Posterior vena cava (tissue), 2 donors: ENCODE measurements at regions not wholly inside any gene's neighbourhood (a gene's known extent, or its start where the extent isn't known, plus 50 kb on each side); places are given as distances from the start of the nearest gene placed in this dataset.
"Not testable (repeated sequence)": the region's sequence is repeated elsewhere in the genome, so short reads cannot be mapped to it uniquely, and the experiment has no call there.

Experiments
- DNase-seq: peaks from one replicate; pipeline ENCODE4 v3.0.0-alpha.2; 2020; ENCODE audit warnings: low spot score
- intact Hi-C, 2 donors: fragments of 100-400 bp; cut with DNase I; formaldehyde crosslinking; loops; one replicate each; pipeline versions ENCODE4 v1.14.1 to v1.14.2; 2022 to 2023
- donor health status: DM: yes; HTN: yes; CAD: no.
- donor health status: DM: yes; HTN: yes; CAD: no.

DNA sequence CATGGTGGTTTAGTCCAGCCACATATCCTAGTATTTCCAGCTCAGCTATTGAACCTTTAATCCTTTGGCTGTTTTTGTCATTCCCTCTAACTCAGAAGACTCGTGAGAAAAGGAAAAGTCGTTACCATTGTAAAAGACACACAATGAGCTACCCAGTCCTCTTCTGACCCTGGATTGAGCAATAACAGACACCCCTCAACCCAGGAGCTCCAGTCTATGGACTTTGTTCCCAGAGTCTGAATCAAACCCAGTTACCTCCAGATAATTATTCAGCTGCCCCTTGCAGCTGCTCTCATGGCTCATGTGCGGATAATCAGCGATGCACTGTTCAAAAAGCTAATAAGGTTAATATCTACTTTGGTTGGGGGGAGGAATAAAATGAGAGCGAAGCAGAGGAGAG is 402.4 kb downstream of the BTG1 start:
- intact Hi-C loops: no loop called here
- DNase-seq: no peak

DNA sequence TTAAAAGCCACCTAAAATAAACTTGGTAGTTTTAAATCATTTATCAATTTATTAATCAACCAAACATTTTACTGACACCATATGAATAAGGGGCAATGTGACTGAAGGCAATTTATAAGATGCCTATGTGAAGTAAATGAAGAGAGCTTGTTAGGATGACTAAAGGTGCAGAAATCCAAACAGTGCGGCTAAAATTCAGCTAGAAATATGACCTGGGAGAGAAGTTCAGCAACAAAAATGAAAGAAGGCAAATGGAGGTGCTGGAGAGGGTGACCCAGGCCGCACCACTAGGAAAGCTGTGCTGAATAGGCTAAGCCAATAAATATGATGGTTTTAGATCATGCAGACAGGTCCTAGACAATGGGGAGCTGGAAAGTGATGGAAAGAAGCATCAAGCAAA is 403.7 kb downstream of the BTG1 start:
- no peak for DNase-seq
- intact Hi-C loops: no loop called here

GRCh38 chr12:91733846-91734245 is 411.8 kb downstream of the BTG1 start:
- intact Hi-C loops: not testable (repeated sequence)

DNA sequence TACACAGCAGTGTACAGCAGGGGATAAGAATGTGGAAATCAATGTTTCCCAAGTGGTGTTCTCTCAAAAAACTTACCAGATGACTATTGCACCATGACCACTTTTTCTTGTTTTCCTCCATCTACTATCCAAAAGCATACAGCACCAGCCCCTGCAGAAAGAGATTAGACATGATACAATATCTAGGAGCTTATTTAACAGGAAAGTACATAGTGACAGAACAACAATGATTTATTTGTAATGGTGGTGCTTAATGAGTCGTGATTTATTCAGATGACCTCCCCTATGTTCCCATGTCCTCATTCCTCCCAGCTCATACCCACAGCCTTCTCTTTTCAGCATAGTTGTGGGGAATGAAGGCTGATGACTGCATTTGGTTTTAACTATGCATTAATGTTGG is 413.6 kb downstream of the BTG1 start:
- intact Hi-C loops: no loop called here
- DNase-seq: no peak

More at GRCh38 chr12:91733846-91734245, 411.8 kb downstream of the BTG1 start:
- DNase-seq: not testable (repeated sequence)

DNA sequence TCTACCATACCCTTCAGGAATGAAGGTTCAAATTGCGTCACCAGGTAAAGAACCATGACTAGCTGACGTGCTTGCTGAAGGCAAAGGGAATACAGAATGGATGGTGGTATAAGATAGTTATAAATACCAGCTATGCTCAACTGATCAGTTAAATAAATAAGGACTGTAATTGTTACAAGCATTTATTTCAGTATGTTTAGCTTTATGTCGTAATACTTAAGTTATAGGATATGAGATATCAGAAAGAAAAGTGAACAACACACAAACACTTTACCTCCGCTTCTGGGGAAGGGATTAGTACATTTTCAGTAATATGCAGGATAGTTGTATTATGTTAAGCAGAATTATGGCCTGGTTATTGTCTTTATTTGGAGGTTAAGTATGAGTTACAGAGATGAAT is 416.1 kb downstream of the BTG1 start:
- DNase-seq: no peak
- intact Hi-C loops: no loop called here

GRCh38 chr12:91723191-91723590 is 422.5 kb downstream of the BTG1 start:
- intact Hi-C loops: no loop called here
- no peak for DNase-seq

DNA sequence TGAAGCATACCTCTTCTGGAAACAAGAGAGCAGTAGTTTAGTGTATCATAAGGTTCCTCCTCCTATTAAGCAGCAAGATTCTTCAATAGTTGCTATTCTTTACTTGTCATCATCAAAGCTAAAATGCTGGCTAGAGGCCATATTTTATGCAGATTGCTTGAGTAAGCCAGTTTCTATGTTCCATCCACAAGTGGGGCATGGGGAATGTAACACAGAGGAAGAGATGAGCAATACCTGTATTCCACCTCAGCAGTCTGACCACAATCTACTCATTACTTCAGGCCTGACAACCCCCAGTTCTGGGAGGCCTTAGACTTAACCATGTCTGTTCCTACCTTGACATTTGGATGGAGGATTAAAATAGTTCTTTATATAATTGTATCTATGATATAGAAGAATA is 423.6 kb downstream of the BTG1 start:
- intact Hi-C loops: no loop called here
- no peak for DNase-seq

DNA sequence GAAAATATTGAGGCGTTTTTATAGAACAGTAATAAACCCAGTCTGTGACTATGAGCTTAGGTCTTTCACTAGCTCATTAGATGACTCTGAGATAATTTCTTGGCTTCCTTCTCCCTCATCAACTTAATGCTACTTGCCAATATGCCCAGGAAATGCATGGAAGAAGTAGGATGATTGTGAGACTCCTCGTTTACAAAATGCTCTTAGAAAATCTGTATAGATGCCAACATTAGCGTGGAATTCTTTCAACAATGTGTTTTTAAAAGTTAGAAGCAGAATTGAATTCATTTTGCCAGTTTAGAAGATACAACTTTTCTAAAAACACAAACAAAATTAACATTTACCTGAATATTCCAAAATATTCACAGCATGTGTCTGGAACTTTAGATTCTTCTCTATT is 424.6 kb downstream of the BTG1 start:
- intact Hi-C loops: no loop called here
- DNase-seq: no peak

DNA sequence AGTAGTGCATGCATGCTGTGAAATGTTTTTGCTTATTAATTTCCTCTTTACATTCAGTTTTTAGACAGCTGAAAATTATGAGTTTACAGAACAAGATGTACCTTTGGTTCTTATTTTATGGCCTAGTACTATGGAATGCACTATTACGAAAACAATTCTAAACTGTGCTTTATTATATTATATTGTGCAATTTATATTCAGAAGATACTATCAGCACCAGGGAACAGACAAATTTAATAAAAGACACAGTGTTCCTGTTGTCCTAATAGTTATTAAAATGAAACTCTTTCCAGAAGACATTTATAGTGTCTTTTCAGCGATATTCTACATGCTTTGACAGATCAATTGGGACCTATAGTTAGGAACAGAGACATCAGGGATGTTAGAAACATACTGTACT is 427.3 kb downstream of the BTG1 start:
- DNase-seq: no peak
- intact Hi-C loops: no loop called here

GRCh38 chr12:91717804-91718203 is 427.8 kb downstream of the BTG1 start:
- DNase-seq: no peak
- intact Hi-C loops: no loop called here

- intact Hi-C loops, DNase-seq: not testable (repeated sequence)
Observed at GRCh38 chr12:91711925-91712324, 433.7 kb downstream of the BTG1 start.

- intact Hi-C loops: no loop called here
- no peak for DNase-seq
Observed at GRCh38 chr12:91706466-91706865, 439.2 kb downstream of the BTG1 start.

DNA sequence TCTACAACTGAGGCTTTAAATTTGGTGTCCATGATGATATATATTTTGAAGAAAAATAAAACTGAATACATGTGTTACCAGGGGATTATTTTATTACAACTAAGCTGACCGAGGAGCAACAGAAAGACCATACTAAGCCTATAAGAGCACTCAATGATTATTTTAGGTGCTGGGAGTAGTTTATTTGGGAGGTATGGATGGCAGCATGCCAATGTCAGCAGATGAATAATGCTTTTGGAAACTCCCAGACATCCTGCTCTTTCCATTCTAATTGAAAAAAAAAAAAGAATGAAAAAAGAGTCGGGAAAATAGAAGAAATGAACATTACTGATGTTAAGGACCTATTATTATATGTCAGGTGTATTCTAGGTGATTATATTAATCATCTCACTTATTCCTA is 441.2 kb downstream of the BTG1 start:
- no peak for DNase-seq
- intact Hi-C loops: no loop called here

DNA sequence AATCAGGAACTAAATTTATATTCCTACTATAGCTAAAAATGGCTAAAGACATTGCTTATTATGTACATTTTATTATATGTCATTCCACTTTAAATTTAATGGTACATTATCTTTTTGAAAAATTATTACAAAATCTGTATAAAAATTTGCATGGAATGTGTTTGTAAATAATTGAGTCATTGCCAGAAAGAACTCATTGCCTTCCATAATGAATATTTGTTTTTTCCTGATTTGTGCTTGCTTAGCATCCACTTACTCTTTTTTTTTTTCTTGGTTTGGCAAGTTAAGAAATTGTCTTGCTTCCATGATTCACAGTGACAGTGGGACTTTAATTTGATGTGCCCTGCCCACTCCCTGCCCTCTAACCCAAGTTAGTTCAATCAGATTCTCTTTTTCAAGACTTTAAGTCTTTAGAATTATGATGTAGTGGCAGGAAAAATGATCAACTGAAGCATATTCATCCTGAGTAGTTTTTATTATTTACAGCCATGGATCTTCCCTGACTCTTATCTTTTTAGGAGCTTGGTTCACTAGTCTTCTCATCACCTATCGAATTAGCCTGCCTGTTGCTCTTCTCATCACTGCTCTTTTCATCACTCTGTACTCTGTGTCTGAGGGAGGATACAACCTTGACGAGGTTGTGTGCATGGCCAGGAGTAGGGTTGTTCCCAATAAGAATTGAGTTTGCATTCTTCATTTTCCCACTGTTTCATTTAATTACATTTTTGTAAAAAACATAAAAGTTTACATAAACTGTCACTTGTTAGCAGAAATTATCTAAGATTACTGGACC is 442.0 kb downstream of the BTG1 start:
- no peak for DNase-seq
- intact Hi-C loops: no loop called here

DNA sequence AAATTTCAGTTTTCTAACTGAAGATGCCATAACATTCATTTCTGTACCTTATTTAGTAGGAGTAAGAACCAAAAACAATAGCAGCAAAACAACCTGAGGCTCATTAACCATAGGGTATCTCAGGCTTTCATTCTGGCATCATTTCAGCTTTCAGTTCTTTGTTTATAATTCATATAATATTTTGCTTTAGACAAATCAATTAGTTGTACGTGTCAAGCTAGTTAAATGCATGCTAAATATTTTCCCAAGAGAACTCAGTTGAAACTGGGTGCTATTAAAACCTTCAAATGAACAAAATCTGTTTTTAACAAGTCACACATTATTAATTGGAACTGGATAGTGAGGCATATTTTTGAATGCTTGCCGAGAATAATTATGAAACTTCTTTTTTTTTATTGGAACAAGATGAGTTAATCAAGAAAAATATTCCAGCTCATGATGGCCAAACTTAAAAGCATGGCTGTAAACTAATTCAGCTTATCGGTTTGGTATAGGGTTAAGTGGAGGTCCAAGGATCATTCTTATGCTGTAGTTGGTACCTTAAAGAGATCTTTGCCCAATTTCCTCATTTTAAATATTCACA is 442.7 kb downstream of the BTG1 start:
- no peak for DNase-seq
- intact Hi-C loops: no loop called here

GRCh38 chr12:91695964-91696363 is 449.7 kb downstream of the BTG1 start:
- DNase-seq: no peak
- intact Hi-C loops: no loop called here

- intact Hi-C loops, DNase-seq: not testable (repeated sequence)
Observed at GRCh38 chr12:91695406-91695805, 450.2 kb downstream of the BTG1 start.

GRCh38 chr12:91690531-91690930 is 455.1 kb downstream of the BTG1 start:
- intact Hi-C loops: no loop called here
- DNase-seq: no peak

GRCh38 chr12:91687052-91688017 is 458.3 kb downstream of the BTG1 start:
- intact Hi-C loops: no loop called here
- DNase-seq: no peak

DNA sequence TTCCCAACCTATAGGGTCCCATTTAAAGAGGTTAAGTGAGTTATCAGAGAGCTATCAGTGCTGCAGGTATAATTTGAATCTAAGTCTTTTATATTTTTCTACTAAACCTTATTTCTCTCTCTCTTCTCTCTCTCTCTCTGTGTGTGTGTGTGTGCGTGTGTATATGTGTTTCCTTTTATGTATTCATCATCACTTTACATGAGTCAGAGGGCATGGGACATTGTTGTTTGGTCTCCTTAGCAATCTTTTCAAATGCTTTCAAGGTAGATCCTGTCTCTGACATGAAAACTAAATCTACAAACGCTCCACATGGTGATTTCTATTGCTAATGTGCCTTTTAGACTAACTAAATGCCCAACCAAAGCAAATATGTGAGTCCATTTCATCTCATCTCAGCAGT is 459.7 kb downstream of the BTG1 start:
- no peak for DNase-seq
- intact Hi-C loops: no loop called here
